ENCODE measurements at regions not wholly inside any gene's neighbourhood (a gene's known extent, or its start where the extent isn't known, plus 50 kb on each side); places are given as distances from the start of the nearest gene placed in this dataset.

DNA sequence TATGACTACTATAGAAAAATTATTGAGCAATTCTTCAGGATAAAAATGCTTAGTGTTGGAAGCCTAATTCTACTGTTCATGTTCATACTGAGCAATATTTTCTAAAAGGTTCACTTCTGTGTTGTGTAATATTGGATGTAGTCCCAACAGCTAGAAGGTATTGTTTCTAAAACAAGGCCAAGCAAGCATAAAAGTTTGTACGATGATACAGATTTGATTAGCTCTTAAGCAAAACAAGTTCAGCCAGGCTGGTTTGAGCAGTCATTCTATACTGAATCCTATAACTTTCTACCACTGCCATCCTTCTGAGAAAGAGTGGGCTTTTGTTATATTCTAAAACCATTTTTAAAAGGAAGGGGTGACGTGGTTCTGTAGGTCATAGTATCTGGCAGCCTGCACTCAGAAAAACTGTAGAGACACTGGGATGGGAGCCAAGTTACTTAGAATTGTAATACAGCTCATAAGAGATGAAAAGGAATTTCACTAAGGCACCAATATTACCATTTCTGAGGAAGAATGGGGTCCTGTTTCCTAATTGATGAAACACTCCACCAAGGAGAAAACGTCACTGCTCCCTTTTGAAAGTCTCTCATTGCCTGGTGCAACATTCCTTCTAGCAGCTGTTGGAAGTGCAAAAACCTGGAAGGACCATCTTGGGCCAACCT, 275.0 kb upstream of the DACH1 start:
- DNase-seq (ENCODE audit: low spot score), result no peak
- Histone ChIP-seq H3K4me3 (no peak overlapping the region), H3K27ac (no peak overlapping the region)
- TF ChIP-seq, protein P1, sequence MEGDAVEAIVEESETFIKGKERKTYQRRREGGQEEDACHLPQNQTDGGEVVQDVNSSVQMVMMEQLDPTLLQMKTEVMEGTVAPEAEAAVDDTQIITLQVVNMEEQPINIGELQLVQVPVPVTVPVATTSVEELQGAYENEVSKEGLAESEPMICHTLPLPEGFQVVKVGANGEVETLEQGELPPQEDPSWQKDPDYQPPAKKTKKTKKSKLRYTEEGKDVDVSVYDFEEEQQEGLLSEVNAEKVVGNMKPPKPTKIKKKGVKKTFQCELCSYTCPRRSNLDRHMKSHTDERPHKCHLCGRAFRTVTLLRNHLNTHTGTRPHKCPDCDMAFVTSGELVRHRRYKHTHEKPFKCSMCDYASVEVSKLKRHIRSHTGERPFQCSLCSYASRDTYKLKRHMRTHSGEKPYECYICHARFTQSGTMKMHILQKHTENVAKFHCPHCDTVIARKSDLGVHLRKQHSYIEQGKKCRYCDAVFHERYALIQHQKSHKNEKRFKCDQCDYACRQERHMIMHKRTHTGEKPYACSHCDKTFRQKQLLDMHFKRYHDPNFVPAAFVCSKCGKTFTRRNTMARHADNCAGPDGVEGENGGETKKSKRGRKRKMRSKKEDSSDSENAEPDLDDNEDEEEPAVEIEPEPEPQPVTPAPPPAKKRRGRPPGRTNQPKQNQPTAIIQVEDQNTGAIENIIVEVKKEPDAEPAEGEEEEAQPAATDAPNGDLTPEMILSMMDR (IDR thresholded peaks at IDR 0.05), result no peak

GRCh38 chr13:72139192-72139591, 272.2 kb upstream of the DACH1 start:
- Histone ChIP-seq H3K4me3 (no peak overlapping the region), H3K27ac (no peak overlapping the region)
- TF ChIP-seq, protein P1 (IDR thresholded peaks at IDR 0.05), result no peak
- no peak for DNase-seq (ENCODE audit: low spot score)

- no peak for DNase-seq (ENCODE audit: low spot score)
- TF ChIP-seq, protein P1 (IDR thresholded peaks at IDR 0.05), result no peak
- Histone ChIP-seq H3K27ac (no peak overlapping the region), H3K4me3 (no peak overlapping the region)
These were observed 265.1 kb upstream of the DACH1 start for GRCh38 chr13:72132075-72132474.

GRCh38 chr13:72129117-72129516, 262.1 kb upstream of the DACH1 start:
- DNase-seq (ENCODE audit: low spot score), result no peak
- Histone ChIP-seq H3K4me3 (no peak overlapping the region), H3K27ac (no peak overlapping the region)
- TF ChIP-seq, protein P1 (IDR thresholded peaks at IDR 0.05), result no peak

GRCh38 chr13:72127031-72127430, 260.0 kb upstream of the DACH1 start:
- Histone ChIP-seq H3K4me3 (no peak overlapping the region), H3K27ac (no peak overlapping the region)
- no peak for DNase-seq (ENCODE audit: low spot score)
- TF ChIP-seq, protein P1 (IDR thresholded peaks at IDR 0.05), result no peak

DNA sequence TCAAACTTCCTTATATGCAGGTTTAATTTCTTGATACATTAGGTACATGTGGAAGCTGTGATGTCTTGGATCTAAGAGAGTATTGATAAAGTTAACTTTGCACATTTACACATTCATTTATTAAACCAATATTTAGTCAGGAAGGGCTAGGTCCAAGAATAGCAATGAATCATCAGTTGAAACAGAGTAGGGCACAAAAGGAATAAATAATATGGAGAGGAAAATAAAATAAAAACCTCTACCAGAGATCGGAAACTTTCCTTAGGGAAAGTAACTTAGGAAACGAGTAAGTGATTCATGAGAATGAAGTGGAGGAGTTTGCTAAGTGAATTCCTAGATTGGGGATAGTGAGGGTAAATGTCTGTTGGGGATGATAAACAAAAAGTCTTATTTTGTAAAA, 259.4 kb upstream of the DACH1 start:
- no peak overlapping the region for H3K27ac ChIP-seq
- no peak for DNase-seq (ENCODE audit: low spot score)
- TF ChIP-seq, protein P1 (IDR thresholded peaks at IDR 0.05), result no peak
- H3K4me3 ChIP-seq, result no peak overlapping the region

GRCh38 chr13:72125561-72125960, 258.6 kb upstream of the DACH1 start:
- DNase-seq (ENCODE audit: low spot score), result no peak
- Histone ChIP-seq H3K4me3 (no peak overlapping the region), H3K27ac (no peak overlapping the region)
- TF ChIP-seq, protein P1 (IDR thresholded peaks at IDR 0.05), result no peak

All from coronary artery (tissue), 2 donors.